Ecto neural progenitor cell (in vitro differentiated cells): ENCODE measurements at regions not wholly inside any gene's neighbourhood (a gene's known extent, or its start where the extent isn't known, plus 50 kb on each side); places are given as distances from the start of the nearest gene placed in this dataset.

Source experiments
- DNase-seq: peaks from one replicate; pipeline ENCODE4 v3.0.0-alpha.2; 2018; ENCODE audit warnings: low spot score

DNA sequence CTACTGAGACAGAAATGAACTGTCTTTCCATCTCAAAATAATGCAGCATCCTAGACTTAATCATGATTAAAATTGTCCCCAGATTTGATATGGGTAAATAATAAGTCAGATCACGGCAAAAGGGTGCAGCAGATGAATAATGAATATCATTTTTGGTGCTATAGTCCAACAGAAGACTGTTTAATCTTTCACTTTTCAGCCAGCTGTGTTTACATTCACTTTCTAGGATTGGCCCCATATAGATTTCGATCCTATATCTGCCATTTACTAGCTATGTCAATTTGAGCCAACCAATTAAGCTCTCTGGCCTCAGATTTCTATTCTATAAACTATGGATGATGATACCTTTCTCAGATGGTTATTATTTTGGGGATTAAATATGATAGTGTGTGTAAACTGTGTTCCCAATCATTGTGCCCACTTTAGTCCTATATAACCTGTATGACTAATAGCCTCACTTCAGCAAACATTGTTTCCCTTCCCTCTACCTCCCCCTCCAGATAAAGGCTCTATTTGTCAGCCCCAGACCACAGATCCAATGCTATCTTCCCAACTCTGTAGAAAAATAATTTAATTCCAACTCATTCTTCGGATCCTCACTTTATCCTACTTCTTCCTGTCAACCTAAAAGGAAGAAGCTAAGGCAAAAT is 53.6 kb upstream of the NT5E start:
- DNase-seq = no peak

DNA sequence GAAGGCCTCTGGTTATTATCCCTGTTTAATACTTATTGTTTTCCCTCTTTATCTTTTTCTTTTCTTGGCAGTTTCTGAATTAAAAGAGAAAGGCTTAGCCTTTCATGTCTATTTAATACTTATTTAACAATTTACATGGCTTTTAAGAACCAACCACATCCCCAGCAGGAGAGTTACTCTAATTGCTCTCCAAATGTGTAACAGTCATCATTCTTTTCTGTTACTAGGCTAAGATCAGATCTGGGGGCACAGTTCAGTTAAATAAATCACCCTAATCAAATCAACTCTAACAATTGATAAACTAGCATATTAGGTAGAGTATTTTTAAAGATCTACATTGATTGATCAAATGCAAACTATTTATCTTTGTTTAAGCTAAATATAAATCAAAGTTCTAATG is 54.1 kb upstream of the NT5E start:
- DNase-seq = no peak

DNA sequence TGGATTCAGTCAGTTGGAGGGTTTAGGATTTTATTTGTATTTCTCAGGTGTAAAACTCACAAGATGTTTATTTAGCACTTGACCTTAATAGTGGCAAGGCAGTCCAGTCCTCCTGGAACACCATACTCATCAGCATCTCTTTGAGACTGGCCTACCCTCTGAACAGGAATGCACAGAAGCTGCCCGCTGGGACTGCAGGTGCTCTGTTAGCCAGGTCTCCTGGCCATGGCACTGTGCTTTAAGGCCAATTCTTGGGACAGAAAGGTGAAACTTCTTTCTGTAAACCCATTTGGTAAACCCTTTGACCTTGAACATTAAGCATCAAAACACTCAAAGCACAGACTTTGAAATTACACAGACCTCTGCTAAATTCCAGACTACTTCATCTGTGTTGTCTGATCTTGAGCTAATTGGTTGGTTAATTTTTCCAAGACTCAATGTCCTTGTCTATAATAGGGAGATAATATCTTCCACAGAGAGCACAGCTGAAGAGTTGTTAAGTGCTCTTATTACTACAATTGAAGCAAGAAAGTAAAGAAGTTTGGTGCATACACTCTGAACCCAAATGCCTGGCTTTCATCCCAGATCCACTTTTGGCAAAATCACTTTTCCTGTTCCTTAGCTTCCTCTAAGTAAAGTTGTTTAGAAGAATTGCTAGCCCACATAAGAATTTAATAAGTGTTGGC is 54.9 kb upstream of the NT5E start:
- no peak for DNase-seq

DNA sequence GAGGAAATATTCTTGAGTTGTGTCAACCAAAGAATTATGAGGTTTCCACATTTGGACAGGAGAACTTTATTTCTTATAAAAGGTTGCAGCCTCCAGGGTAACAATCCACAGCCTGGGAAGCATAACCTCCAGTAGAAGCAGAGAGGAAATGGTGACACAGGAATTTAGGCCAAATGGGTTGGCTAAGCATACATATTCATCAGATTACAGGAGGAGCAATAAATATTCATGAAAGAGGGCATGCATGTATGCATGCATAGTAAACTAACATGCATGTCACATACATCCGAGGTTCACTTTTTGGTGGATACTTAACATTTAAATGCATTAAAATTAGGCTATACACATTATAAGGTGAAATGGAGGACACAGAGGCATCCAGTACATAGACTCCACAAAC is 55.7 kb upstream of the NT5E start:
- DNase-seq = no peak

DNA sequence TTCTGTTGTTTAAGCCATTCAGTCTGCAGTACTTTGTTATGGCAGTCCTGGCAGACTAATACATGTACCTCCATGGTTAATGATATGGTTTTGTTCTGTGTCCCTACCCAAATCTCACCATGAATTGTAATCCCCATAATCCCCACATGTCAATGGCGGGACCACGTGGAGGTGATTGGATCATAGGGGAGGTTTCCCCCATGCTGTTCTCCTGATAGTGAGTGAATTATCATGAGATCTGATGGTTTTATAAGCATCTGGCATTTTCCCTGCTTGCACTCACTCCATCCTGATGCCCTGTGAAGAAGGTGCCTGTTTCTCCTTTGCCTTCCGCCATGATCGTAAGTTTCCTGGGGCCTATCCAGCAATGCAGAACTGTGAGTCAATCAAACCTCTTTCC is 57.5 kb upstream of the NT5E start:
- DNase-seq = no peak

DNA sequence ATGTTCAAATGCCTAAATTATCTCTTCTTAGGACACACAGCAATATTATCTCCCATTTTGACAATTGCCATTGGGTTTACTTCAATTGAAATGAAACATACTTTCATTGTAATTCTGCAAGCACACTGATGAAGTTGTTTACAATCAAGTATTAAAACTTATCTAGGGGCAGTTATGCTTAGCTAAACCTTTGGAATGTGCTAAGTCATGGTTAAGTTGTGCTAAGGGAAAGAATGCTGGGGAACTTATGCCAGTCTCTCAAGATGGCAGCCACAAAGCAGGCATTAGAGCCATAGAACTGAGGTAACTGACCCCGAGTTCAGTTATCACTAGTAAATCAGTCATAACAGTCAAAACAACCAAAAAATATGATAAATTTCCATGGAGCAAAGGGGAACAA is 59.1 kb upstream of the NT5E start:
- DNase-seq = no peak

DNA sequence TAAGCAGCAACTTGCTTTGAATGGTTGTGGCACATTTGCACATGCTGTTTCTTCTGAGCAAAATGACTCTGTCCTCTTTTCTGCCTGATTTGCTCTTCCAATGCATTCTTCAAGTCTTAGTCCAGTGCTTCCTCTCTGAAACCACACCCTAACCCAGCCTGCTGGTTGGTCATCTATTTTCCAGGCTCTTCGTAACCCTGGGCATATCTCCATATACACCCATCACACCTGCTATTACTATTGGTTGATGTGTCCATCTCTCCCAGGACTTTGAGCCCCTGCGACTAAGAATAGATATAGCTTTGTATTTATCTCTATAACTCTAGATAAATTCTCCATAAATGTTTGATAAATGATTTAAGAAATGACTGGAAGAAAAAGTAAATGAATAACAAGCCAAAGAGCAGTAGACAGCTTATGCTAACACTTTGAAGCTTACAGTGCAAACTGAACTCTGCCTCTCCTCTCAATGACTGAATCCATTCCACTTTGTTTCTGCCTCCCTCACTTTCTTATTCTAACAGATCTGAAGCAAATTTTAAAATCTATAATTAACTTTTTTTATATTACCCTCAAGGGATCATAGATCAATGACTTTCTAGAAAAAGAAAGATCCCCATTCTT is 59.7 kb upstream of the NT5E start:
- no peak for DNase-seq

DNA sequence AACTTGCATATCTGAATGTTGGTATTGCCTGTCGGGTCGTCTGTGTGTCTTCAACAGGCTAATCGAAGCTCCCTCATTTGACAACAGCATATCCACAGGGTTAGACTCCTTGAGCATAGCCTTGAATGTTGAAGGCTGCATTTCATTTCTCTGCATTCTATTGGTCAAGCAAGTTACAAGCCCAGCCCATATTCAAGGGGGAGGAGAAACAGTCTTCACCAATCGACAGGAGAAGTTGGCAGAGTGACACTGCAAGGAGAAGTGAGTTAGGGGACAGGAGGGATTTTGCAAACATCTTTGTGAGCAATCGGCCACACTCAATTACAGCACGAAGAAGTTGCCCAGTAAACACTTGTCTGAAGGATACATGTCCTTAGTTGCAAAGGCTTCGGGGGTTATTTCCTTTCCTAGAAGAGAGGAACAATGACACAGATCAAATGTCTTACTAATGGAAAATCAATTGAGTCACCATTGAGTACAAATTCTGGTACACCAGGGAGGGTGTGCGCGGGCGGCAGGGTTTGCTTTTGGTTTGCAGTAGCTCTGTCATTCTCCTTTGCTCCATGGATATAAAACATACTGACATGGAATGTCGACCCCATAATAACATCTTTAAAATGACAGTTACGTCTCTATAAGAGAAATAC is 60.6 kb upstream of the NT5E start:
- no peak for DNase-seq

DNA sequence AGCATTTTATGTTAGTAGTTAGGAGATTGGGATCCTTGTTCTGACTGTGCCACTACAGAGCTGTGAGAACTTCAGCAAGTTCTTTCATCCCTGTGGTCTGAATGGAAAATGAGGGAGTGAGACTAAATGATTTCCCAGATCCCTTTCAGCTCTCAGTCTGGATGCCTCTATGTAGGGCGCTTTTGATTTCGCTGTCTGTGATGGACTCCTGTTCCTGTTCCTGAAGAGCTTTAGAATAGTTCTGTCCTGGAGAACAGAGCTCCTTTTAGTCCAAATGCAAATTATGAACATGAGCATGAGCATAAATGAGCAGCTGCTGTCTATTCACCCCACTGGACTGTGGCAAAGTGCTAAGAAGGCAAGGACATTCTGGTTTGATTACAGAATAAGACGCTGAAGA is 61.4 kb upstream of the NT5E start:
- no peak for DNase-seq

DNA sequence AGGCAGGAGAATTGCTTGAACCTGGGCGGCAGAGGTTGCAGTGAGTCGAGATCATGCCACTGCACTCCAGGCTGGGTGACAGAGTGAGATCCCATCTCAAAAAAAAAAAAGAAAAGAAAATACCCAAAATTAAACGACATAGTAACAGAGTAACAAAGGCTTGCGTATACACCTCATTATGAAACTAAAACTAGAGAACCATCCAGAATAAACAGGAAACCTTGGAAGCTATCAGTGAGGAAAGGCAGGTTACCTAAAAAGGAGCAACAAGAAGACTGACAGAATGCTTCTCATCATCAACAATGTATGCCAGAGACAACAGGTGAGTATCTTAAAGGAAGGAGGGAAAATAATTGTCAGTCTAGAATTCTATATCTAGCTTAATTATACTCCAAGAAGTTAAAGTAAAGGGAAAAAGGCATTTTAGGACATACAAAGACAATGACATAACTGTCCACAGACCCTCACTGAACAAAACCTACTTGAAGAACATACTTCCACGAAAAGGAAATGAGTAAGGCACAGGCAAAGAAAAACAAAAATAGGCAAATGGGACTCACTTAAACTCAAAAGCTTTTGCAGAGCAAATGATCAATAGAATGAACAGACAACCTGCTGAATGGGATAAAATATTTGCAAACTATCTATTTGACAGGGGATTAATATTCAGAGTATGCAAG is 64.1 kb upstream of the NT5E start:
- DNase-seq = no peak

DNA sequence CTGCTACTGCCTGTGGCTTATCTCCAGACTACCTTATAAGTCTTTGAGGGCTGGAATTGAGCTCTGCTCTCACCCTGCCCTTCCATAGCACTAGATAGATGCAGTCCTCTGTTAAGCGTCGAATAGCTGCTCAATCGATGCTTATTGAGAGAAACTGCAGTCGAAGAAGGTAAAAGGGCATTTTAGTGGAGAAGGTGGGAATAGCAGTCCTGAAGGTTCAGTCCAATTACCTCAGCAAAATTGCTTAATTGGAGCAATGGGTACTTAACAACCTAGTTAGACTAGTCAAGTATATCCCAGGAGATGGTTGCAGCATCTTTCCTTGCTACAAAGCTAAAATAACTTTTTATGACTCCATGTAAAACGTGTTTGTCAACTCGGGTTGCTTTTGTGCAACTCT is 66.8 kb upstream of the NT5E start:
- no peak for DNase-seq

DNA sequence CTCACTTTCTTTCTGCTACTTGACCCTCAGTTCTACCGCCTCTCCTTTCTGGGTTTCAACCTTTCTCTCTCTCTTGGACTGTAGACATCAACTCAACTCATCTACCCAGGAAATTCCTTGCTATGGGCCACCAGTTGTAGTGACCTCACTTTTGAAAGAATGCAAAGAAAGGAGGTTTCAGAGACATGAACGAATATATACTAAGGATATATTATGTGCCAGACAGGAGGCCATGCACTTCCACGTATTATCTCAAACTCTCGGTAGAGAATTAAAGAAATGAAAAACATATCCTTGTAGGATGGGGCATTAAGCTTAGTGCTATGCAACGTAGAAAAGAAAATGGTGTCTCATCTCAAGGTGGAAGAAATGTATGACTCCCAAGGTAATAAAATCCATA is 67.3 kb upstream of the NT5E start:
- DNase-seq = no peak

DNA sequence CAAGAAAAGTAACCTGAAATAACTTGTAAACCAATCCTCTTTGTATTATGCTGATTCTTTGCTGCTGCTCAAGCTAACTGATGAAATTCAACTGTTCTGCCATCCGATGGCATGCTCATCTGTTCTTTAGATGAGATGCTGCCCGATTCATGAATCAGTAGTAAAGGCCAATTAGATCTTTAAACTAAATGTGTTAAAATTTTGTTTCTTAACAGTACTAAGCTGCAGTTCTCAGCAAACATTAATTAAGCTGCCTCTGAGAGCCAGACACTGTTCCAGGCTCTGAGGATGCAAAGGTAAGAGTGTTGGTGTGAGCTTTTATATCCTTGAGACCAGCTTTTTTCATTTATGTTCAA is 77.0 kb upstream of the NT5E start:
- DNase-seq = no peak

DNA sequence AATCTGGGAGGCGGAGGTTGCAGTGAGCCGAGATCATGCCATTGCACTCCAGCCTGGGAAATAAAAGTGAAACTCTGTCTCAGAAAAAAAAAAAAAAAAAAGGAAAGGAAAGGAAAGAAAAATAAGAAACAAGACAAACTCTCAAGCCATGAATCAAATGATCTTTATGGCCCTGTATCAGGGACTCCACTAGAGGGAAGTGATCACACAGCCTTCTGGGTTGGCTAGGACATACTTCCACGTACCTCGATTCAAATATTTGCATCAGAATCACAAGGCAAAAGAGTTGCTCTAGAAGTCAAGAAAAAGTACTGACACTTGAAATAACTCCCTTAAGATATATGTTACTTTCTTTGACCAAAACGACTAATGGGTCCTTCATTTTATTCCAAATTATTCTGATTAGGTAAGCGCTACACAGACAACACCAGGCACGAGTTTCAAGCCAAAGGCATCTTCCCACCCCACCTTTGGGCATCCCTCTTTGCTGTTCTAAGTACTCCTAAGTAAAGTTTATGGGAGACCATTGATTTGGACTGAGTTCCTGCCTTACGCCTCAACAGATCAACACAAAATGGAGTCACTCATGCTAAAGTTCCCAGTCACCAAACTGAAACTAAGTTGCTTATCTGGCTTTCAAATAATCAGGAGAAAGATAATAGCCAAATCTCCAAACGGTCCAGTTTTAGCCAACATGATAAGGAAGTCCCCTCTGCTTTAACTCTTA is 77.5 kb upstream of the NT5E start:
- DNase-seq = no peak

DNA sequence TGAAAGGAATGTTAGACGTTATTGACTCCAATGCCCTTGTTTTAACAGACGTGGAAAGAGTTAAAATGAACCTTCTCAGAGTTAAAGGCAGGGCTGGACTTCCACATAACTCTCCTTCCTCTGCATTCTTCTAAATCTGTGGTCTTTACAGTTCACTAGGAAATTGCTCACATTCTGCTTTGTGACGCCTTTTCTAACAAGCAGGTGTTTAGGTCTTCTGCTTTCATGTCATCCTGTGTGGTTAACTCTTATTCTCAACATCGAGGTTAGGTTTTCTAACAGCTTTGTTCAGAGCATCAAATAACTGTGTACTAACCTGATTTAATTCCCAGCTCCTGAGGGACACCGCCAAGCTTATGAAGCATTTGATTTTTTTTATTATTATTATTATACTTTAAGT is 81.3 kb upstream of the NT5E start:
- no peak for DNase-seq

DNA sequence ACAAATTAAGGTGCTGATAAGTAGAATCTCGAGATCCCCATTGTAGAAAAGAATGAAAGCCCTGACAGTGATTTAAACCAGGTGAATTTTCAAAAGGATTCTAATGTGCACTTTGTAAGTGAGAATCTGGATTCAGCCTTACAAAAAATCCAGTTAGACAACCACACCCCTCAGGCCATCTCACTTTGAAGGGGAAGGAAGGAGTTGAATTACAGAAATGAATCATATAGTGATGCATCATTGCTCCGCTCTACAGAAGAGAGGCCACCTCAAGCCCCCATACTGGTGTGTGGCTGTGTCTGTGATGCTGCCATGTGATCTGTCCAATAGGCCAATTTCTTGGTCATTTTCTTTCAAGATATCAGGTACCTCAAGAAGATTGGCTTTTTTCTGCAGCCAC is 85.5 kb upstream of the NT5E start:
- DNase-seq = no peak

DNA sequence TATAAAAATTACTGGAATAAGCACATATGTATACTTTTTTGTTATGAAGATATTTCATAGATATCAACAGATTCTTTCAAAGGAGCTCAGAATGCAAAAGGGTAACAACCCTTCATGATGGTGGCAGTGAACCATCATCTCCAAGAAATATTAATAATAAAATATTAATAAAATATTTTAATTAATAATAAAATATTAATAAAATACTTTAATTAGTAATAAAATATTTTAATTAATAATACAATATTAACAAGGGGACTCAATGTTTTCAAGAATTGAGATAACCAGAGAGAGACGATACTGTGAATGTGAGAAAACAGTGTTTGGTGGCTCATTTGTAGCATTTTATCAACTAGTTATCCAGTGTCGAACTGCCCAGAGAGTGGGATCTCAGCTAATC is 86.0 kb upstream of the NT5E start:
- DNase-seq = no peak

DNA sequence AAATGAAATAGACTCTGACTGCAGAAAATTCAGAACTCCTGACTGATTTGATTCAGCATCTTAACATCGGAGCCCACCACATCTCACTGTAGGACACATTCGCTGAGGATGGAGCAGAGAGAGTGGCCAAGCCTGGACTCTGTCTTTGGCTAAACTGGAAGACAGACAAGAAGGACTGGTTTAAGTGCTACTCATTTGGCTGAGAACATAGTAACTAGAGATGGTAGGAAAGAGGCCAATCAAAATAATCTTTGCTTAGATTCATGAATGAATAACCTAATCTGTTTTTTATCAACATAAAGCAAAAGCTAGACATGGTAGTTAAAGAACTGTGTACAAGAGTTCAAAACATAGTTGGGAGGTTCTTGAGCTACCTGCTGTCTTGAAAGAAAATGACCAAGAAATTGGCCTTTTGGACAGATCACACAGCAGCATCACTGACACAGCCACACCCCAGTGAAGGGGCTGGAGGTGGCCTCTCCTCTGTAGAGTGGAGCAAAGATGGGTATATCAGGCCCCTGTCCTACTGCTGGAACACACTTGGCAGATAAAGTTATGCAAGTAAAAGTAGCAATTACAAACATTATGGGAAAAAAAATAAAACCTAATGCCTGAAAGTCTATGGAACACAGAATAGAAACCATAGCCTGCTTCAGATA is 87.1 kb upstream of the NT5E start:
- DNase-seq = no peak

DNA sequence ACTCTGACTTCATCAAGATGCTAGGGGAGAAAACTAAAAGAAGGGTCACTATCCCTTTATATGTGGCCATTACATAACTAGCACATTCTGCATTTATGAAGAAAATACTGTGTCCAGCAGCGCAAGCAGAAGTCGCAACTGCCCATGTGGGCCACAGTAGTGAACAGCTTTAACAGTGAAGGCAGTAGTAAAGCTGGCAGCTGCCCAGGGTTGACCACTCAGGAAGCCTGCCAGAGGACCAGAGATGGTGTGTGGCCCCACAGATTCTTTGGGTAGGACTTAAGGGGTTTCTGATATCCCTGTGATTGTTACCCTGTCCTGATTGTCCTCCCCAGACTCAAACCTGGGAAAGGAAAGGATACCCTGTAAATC is 88.3 kb upstream of the NT5E start:
- DNase-seq = no peak

DNA sequence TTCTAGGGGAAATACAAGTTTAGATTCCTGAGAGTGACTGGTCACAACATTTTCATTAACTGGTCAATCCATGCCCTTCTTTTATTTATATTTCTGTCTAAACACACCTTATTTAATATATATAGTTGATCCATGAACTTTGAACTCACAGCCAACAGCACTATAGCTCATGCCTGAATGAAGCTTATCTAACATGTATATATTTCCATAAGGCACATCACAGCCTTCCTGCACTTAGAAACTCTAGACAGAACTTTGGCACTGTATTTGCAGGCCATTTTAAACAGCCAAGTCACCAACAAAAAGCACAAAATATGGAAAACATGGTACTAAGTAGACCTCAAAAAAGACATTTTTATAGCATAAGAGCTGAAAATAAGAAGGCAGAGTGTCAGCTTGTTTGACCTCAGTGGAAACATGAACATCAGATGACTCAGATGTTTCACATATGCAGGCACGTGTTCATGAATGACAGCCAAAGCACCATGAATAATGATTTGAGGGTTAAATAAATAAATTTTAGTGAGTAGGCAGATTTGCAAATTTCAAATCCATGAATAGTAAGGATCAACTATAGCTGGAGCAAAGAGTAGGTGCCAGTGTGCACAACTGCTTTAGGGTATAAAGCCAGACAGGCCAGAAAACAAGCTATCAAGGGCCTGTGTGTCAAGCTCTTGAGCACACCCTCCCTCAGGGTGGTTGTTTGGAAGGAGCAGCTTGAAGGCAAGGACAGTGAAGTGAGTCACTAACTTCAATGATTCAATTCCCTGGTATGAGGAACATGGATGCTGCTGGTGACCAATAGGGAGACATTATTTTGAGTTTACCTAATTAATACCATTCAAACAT is 88.9 kb upstream of the NT5E start:
- no peak for DNase-seq

DNA sequence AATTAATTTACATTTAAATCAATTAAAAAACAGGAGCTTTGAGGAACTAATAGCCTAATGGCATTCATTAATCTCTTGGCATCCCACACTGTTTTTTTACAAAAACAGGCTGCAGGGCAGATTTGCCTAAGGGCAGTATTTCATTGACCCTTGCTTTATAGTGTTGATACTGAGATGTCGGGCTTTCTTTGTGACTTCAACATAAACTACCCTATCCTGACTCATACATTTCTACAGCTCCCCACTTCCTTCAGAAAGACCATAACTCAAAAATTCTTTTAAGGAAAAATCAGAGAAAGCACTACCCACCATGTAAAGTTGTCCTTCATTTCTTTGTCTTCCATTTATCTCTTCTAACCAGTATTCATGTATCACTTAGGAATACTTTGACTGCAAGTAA is 92.2 kb upstream of the NT5E start:
- no peak for DNase-seq
